PC-3 (cell line): ENCODE measurements at regions not wholly inside any gene's neighbourhood (a gene's known extent, or its start where the extent isn't known, plus 50 kb on each side); places are given as distances from the start of the nearest gene placed in this dataset.

ENCODE experiments used
- EZH2 ChIP-seq: fragments of 300-600 bp; sonication (generic); IDR thresholded peaks from one replicate; pipeline ENCODE4 v1.6.1; 2017; ENCODE audit warnings: antibody characterized with exemption, mild to moderate bottlenecking, low read length; ENCODE audit not compliant: unreplicated experiment
- EZH2phosphoT487 ChIP-seq: fragments of 300-600 bp; sonication (generic); IDR thresholded peaks from 2 replicates; pipeline ENCODE4 v1.6.1; 2018; ENCODE audit warnings: mild to moderate bottlenecking, antibody characterized with exemption, low read length, borderline replicate concordance
- TF ChIP-seq, protein P1 (sequence below): fragments of 300-600 bp; sonication (generic); conservative IDR thresholded peaks from 2 replicates; pipeline ENCODE4 v1.5.1; 2017; ENCODE audit warnings: antibody characterized with exemption, low read depth, mild to moderate bottlenecking, low read length

DNA sequence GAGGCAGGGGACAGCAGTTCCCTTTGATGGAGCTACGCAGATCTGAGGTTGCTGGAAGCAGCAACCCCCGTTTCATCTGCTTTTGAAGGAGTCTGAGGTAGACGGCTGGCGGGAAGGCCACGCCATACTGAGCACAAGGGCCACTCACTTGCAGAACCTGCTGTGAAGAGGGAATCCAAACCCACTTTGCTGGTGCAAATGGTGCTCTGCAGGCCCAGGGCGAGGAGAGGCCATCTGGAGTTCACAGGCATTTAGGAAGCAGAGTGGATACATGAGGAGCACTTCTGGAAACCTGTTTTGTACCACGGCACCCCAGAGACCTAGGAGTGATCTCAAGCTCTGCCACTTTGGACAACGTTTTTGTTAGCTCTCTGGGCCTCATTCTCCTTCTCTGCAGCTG is 227.8 kb downstream of the UQCRFS1 start:
- TF ChIP-seq, protein P1, sequence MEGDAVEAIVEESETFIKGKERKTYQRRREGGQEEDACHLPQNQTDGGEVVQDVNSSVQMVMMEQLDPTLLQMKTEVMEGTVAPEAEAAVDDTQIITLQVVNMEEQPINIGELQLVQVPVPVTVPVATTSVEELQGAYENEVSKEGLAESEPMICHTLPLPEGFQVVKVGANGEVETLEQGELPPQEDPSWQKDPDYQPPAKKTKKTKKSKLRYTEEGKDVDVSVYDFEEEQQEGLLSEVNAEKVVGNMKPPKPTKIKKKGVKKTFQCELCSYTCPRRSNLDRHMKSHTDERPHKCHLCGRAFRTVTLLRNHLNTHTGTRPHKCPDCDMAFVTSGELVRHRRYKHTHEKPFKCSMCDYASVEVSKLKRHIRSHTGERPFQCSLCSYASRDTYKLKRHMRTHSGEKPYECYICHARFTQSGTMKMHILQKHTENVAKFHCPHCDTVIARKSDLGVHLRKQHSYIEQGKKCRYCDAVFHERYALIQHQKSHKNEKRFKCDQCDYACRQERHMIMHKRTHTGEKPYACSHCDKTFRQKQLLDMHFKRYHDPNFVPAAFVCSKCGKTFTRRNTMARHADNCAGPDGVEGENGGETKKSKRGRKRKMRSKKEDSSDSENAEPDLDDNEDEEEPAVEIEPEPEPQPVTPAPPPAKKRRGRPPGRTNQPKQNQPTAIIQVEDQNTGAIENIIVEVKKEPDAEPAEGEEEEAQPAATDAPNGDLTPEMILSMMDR, result no peak
- no peak for TF ChIP-seq EZH2phosphoT487
- TF ChIP-seq EZH2, result no peak
